Glutamatergic neuron (in vitro differentiated cells): ENCODE measurements at regions not wholly inside any gene's neighbourhood (a gene's known extent, or its start where the extent isn't known, plus 50 kb on each side); places are given as distances from the start of the nearest gene placed in this dataset.
A peak's percentile ranks its signal among the peaks of the same experiment; 100 is the strongest.
"Not testable (repeated sequence)": the region's sequence is repeated elsewhere in the genome, so short reads cannot be mapped to it uniquely, and the experiment has no call there.

Experiments used
- DNase-seq: peaks from one replicate; pipeline ENCODE4 v3.0.0; 2022
- H3K27ac Mint-ChIP-seq: one replicate; pipeline ENCODE4 v1.8.0; 2020; ENCODE audit warnings: mild to moderate bottlenecking, mixed read lengths, inconsistent platforms; ENCODE audit not compliant: unreplicated experiment
- H3K27me3 Mint-ChIP-seq: one replicate; pipeline ENCODE4 v1.8.0; 2020; ENCODE audit warnings: mild to moderate bottlenecking, moderate library complexity, mixed read lengths, inconsistent platforms; ENCODE audit not compliant: unreplicated experiment
- H3K36me3 Mint-ChIP-seq: one replicate; pipeline ENCODE4 v1.8.0; 2020; ENCODE audit warnings: mild to moderate bottlenecking, mixed read lengths, inconsistent platforms; ENCODE audit not compliant: unreplicated experiment
- H3K4me1 Mint-ChIP-seq: one replicate; pipeline ENCODE4 v1.8.0; 2020; ENCODE audit warnings: mild to moderate bottlenecking, low read depth, mixed read lengths, inconsistent platforms; ENCODE audit not compliant: unreplicated experiment
- H3K4me3 Mint-ChIP-seq: one replicate; pipeline ENCODE4 v1.8.0; 2020; ENCODE audit warnings: mild to moderate bottlenecking, mixed read lengths, inconsistent platforms; ENCODE audit not compliant: unreplicated experiment
- H3K9me3 Mint-ChIP-seq: one replicate; pipeline ENCODE4 v1.8.0; 2020; ENCODE audit warnings: mild to moderate bottlenecking, moderate library complexity, mixed read lengths, inconsistent platforms; ENCODE audit not compliant: unreplicated experiment
- CTCF ChIP-seq: fragments of 200-600 bp; sonication (generic); IDR thresholded peaks from one replicate; pipeline ENCODE4 v1.5.0; 2021; ENCODE audit not compliant: partially characterized antibody, unreplicated experiment

DNA sequence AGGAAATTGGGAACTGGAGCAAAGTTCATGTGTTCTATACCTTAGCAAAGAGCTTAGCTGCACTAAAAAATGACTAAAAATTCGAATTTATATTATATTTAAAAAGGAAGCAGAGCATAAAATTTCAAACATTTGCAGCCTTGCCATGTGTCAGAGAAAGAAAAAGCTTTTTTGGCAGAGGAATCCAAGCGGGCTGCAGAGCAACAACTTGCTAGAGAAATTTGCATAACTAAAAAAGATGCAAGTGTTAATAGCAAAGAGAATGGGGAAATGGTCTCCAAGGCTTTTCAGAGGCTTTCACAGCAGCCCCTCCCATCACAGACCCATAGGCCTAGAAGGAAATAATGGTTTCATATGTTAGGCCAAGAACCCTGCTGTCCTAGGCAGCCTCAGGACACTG lies 1315.9 kb downstream of the DSC3 start:
- TF ChIP-seq CTCF = no peak
- no peak for DNase-seq
- Mint-ChIP-seq H3K4me3 (no peak overlapping the region), H3K36me3 (no peaks in the 10 kb centered on the region), H3K27me3 (no peaks in the 10 kb centered on the region), H3K9me3 (no peaks in the 10 kb centered on the region), H3K4me1 (no peaks in the 10 kb centered on the region), H3K27ac (no peak overlapping the region)

- not testable (repeated sequence) for H3K36me3 Mint-ChIP-seq, H3K4me1 Mint-ChIP-seq, H3K4me3 Mint-ChIP-seq, DNase-seq, H3K9me3 Mint-ChIP-seq, H3K27me3 Mint-ChIP-seq, H3K27ac Mint-ChIP-seq
These were observed 1319.1 kb downstream of the DSC3 start for GRCh38 chr18:29723486-29723885.

GRCh38 chr18:29715960-29716359 lies 1326.6 kb downstream of the DSC3 start:
- H3K9me3 Mint-ChIP-seq, H3K36me3 Mint-ChIP-seq, DNase-seq, H3K4me1 Mint-ChIP-seq, H3K4me3 Mint-ChIP-seq, H3K27ac Mint-ChIP-seq, H3K27me3 Mint-ChIP-seq: not testable (repeated sequence)

GRCh38 chr18:29712785-29713184 lies 1329.8 kb downstream of the DSC3 start:
- H3K4me1 Mint-ChIP-seq = peaks cover 4% of the 10 kb centered on the region
- peak; percentile 11 for DNase-seq
- no peak for TF ChIP-seq CTCF
- no peaks in the 10 kb centered on the region for H3K9me3 Mint-ChIP-seq
- no peak overlapping the region for H3K4me3 Mint-ChIP-seq
- H3K27me3 Mint-ChIP-seq = no peaks in the 10 kb centered on the region
- no peak overlapping the region for H3K27ac Mint-ChIP-seq
- H3K36me3 Mint-ChIP-seq = no peaks in the 10 kb centered on the region

DNA sequence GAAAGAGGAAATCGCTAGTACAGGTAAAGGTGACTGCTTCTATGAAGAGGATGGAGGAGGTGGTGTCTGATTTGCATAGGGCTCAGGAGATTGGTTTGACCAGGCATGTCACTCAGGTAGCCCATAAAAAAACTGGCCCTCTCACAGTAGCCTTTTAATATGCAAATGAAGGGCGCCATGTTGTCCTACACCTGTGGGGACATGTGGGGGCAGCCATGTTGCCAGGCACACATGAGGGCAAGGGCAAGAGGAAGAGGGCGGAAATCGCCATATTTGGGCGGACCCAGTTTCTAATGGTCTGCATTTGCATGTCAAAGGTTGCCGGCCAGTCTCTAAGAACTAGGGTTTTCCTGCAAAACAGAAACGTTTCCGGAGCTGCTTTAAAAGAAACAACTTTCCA lies 1330.6 kb downstream of the DSC3 start:
- Mint-ChIP-seq H3K36me3 (peaks cover under 1% of the 10 kb centered on the region), H3K4me1 (peaks cover 4% of the 10 kb centered on the region), H3K4me3 (no peak overlapping the region), H3K27me3 (no peaks in the 10 kb centered on the region), H3K27ac (no peak overlapping the region), H3K9me3 (no peaks in the 10 kb centered on the region)
- no peak for TF ChIP-seq CTCF
- DNase-seq = no peak

- Mint-ChIP-seq H3K27me3 (no peaks in the 10 kb centered on the region), H3K36me3 (no peaks in the 10 kb centered on the region), H3K4me1 (no peaks in the 10 kb centered on the region)
These were observed 1349.2 kb downstream of the DSC3 start for GRCh38 chr18:29693334-29693733.

More at GRCh38 chr18:29693334-29693733, 1349.2 kb downstream of the DSC3 start:
- no peaks in the 10 kb centered on the region for H3K9me3 Mint-ChIP-seq
- H3K4me3 Mint-ChIP-seq = no peak overlapping the region
- no peak for TF ChIP-seq CTCF
- DNase-seq = no peak
- H3K27ac Mint-ChIP-seq = no peak overlapping the region
